GM12878 (cell line): ENCODE measurements at regions not wholly inside any gene's neighbourhood (a gene's known extent, or its start where the extent isn't known, plus 50 kb on each side); places are given as distances from the start of the nearest gene placed in this dataset.

Experiments
- ATAC-seq: fragments of 200-7000 bp; cut with Tn5 transposase; 3 replicates; pipeline ENCODE4 v1.9.1; 2020; ENCODE audit warnings: mild to moderate bottlenecking, moderate library complexity
- BruUV-seq: library from RNA; stranded (reverse); fragments of 400-500 nt; replicated peaks from 2 replicates; lab custom pipeline; 2021; lab: Mats Ljungman, UMichigan
- CTCF ChIA-PET: fragments of 300-600 bp; sonication (Branson Sonifier 250); formaldehyde crosslinking; extraction: SDS; loops from one replicate; lab custom pipeline; 2021; ENCODE audit warnings: inconsistent platforms; lab: Yijun Ruan, JAX
- POLR2A ChIA-PET: fragments of 350-600 bp; formaldehyde crosslinking; extraction: SDS; loops from one replicate; lab custom pipeline; 2021; ENCODE audit warnings: inconsistent platforms; lab: Charles Lee
- RAD21 ChIA-PET: fragments of 300-600 bp; sonication (Branson Sonifier 250); formaldehyde crosslinking; loops from one replicate; lab custom pipeline; 2023; ENCODE audit warnings: antibody characterized with exemption; ENCODE audit not compliant: unreplicated experiment; lab: Charles Lee
- SMC1A ChIA-PET: fragments of 300-600 bp; sonication (Branson Sonifier 250); formaldehyde crosslinking; loops from one replicate; lab custom pipeline; 2023; ENCODE audit not compliant: unreplicated experiment, uncharacterized antibody; lab: Charles Lee
- DNase-seq: peaks from one replicate; pipeline ENCODE4 v3.0.0-alpha.2; 2011; ENCODE audit warnings: low read depth, low spot score
- FAIRE-seq: peaks from 3 replicates; lab custom pipeline; 2011; peaks lifted over from hg19 to GRCh38; lab: Jason Lieb, UNC
- H2AFZ ChIP-seq: 2 replicates; pipeline ENCODE4 v1.6.0; 2011; ENCODE audit warnings: low read depth, low read length, control low read depth; ENCODE audit not compliant: control insufficient read depth
- H3K27ac ChIP-seq: 2 replicates; pipeline ENCODE4 v1.5.1; 2011; ENCODE audit warnings: control low read depth; ENCODE audit not compliant: control insufficient read depth, insufficient read depth
- H3K27me3 ChIP-seq, 2 experiments: replicated peaks in 1 of 2; 2 replicates each; pipeline versions ENCODE4 v1.6.0 to v1.6.1; 2011; ENCODE audit warnings: low read length in 1 of 2; ENCODE audit not compliant: control insufficient read depth in 2 of 2, insufficient read depth in 2 of 2
- H3K36me3 ChIP-seq, 2 experiments: 2 replicates each; pipeline ENCODE4 v1.5.1; 2011; ENCODE audit warnings: low read length in 1 of 2; ENCODE audit not compliant: control insufficient read depth in 2 of 2, insufficient read depth in 2 of 2
- H3K4me1 ChIP-seq: 2 replicates; pipeline ENCODE4 v1.6.1; 2011; ENCODE audit warnings: mild to moderate bottlenecking, low read length, moderate library complexity, mixed read lengths; ENCODE audit not compliant: control insufficient read depth, insufficient read depth
- H3K4me2 ChIP-seq: 2 replicates; pipeline ENCODE4 v1.6.0; 2011; ENCODE audit warnings: control low read depth; ENCODE audit not compliant: control insufficient read depth, insufficient read depth
- H3K4me3 ChIP-seq: fragments of 200-600 bp; sonication (generic); 2 replicates; pipeline ENCODE4 v1.5.1; 2016
- H3K79me2 ChIP-seq: 2 replicates; pipeline ENCODE4 v1.6.0; 2011; ENCODE audit warnings: low read length; ENCODE audit not compliant: control insufficient read depth, insufficient read depth
- H3K9ac ChIP-seq: 2 replicates; pipeline ENCODE4 v1.8.0; 2011; ENCODE audit warnings: low read length, control low read depth, mixed read lengths; ENCODE audit not compliant: control insufficient read depth, insufficient read depth
- H3K9me3 ChIP-seq: replicated peaks from 3 replicates; pipeline ENCODE4 v1.5.1; 2011; ENCODE audit warnings: mild to moderate bottlenecking, low read length; ENCODE audit not compliant: control insufficient read depth, insufficient read depth
- H4K20me1 ChIP-seq: 2 replicates; pipeline ENCODE4 v1.6.0; 2011; ENCODE audit not compliant: control insufficient read depth, insufficient read depth
- BRCA1 ChIP-seq: IDR thresholded peaks from 2 replicates; pipeline ENCODE4 v1.6.1; 2011; ENCODE audit warnings: low read depth, low read length, improper control_type of control experiment
- CEBPB ChIP-seq, 2 experiments: fragments of 150-350 bp in 1 of 2; IDR thresholded peaks; 2 replicates each; pipeline ENCODE4 v1.6.1; 2012 to 2014; ENCODE audit warnings: low read depth in 2 of 2, low read length in 2 of 2, borderline replicate concordance in 1 of 2, inconsistent platforms in 1 of 2
- CREB1 ChIP-seq: IDR thresholded peaks from 2 replicates; pipeline ENCODE4 v1.6.1; 2012; ENCODE audit warnings: low read depth, mild to moderate bottlenecking, inconsistent platforms
- ESRRA ChIP-seq: IDR thresholded peaks from 2 replicates; pipeline ENCODE4 v1.6.1; 2012; ENCODE audit warnings: mild to moderate bottlenecking, low read length, improper control_type of control experiment
- HCFC1 ChIP-seq: fragments of 150-350 bp; IDR thresholded peaks from 2 replicates; pipeline ENCODE4 v1.6.1; 2014; ENCODE audit warnings: low read length
- IRF5 ChIP-seq: fragments of 450-650 bp; IDR thresholded peaks from 2 replicates; pipeline ENCODE4 v1.6.1; 2017; ENCODE audit warnings: borderline replicate concordance
- JUNB ChIP-seq: IDR thresholded peaks from 2 replicates; pipeline ENCODE4 v1.6.1; 2016; ENCODE audit warnings: antibody characterized with exemption, mild to moderate bottlenecking
- MYB ChIP-seq: fragments of 150-350 bp; IDR thresholded peaks from 2 replicates; pipeline ENCODE4 v1.6.1; 2014; ENCODE audit warnings: mild to moderate bottlenecking, low read depth, low read length, borderline replicate concordance
- NFYA ChIP-seq: IDR thresholded peaks from 2 replicates; pipeline ENCODE4 v1.6.1; 2011; ENCODE audit warnings: low read depth, mild to moderate bottlenecking, low read length, improper control_type of control experiment, borderline replicate concordance
- POLR2A ChIP-seq: IDR thresholded peaks from 2 replicates; pipeline ENCODE4 v1.6.1; 2011; ENCODE audit warnings: low read depth, mild to moderate bottlenecking, low read length
- TBL1XR1 ChIP-seq: IDR thresholded peaks from 2 replicates; pipeline ENCODE4 v1.6.1; 2012; ENCODE audit warnings: low read depth, low read length, improper control_type of control experiment
- TCF12 ChIP-seq: IDR thresholded peaks from 2 replicates; pipeline ENCODE4 v1.6.1; 2011; ENCODE audit warnings: low read depth, mild to moderate bottlenecking, low read length
- ZZZ3 ChIP-seq: IDR thresholded peaks from 2 replicates; pipeline ENCODE4 v1.6.1; 2011; ENCODE audit warnings: low read depth; ENCODE audit not compliant: control insufficient read depth, insufficient read length
- WGBS: methylation state at CpG from one replicate; pipeline ENCODE4 v1.1.6; 2016; ENCODE audit warnings: low lambda C conversion rate; ENCODE audit not compliant: insufficient replicate concordance, insufficient coverage; ENCODE audit errors: missing lambda C conversion rate; 5-methylcytosine and 5-hydroxymethylcytosine counted together
- in situ Hi-C: fragments of 300-500 bp; cut with MboI; formaldehyde crosslinking; loops from 9 replicates; pipeline ENCODE4 v1.14.3; 2018; ENCODE audit warnings: mixed read lengths
- intact Hi-C: fragments of 100-400 bp; cut with micrococcal nuclease; formaldehyde crosslinking; loops from one replicate; pipeline ENCODE4 v1.14.2; 2022; ENCODE audit not compliant: unreplicated experiment
- TF ChIP-seq, protein P1 (sequence below): IDR thresholded peaks from 2 replicates; pipeline ENCODE4 v1.6.1; 2012; ENCODE audit warnings: low read depth, low read length, improper control_type of control experiment
- TF ChIP-seq, protein P2 (sequence below): fragments of 450-650 bp; formaldehyde crosslinking; IDR thresholded peaks from 2 replicates; pipeline ENCODE4 v1.5.0; 2022; ENCODE audit warnings: mild to moderate bottlenecking, missing genetic modification characterization
- TF ChIP-seq, protein P3 (sequence below): IDR thresholded peaks from 2 replicates; pipeline ENCODE4 v1.6.1; 2012; ENCODE audit warnings: low read depth, low read length, improper control_type of control experiment
- TF ChIP-seq, protein P4 (sequence below): IDR thresholded peaks from 2 replicates; pipeline ENCODE4 v1.6.1; 2012; ENCODE audit warnings: mild to moderate bottlenecking, low read depth, low read length

DNA sequence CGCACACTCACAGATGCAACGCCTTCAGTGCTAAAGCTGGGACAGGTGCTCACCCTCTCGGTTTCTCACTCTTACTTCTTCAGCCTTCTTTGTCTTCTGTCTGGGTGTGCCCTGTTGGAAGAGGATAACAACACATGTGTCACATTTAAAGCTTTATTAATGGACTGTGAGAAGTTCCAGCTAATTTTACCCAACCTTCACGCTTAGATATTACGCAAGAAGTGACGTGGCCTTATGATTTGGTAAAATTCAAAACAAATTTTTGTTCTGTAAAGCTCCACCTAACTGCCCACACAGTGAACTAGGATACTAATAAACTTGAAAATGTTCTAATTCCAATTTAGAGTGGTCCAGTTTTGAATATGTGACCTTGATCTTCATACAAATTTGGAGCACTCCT is 66.7 kb upstream of the LRCH1 start:
- in situ Hi-C loops (no loop called here), intact Hi-C loops (no loop called here)
- ChIA-PET CTCF (interaction anchor here (1.1 to 2.1 kb wide), 2 partner anchors 11 to 66 kb away, joined by 3 to 6 read pairs; no protein-coding TSS in a partner anchor), RAD21 (no interaction called here), POLR2A (no interaction called here), SMC1A (no interaction called here)
- Histone ChIP-seq H2AFZ (no peak overlapping the region), H4K20me1 (no peaks in the 10 kb centered on the region), H3K36me3 (no peaks in the 10 kb centered on the region), H3K4me2 (no peak overlapping the region), H3K79me2 (no peaks in the 10 kb centered on the region), H3K4me3 (no peak overlapping the region), H3K27me3 (no peaks in the 10 kb centered on the region), H3K9ac (no peak overlapping the region), H3K4me1 (peaks cover 4% of the 10 kb centered on the region; the same call in 1 of the 2 replicates), H3K9me3 (peaks cover 14% of the 10 kb centered on the region; the same call in 2 of the 3 replicates), H3K27ac (no peak overlapping the region)
- FAIRE-seq, result no peak
- ATAC-seq, result no peak
- DNase-seq, result no peak
- 44% methylated on average over 6 of the region's 6 CpGs for WGBS
- BruUV-seq, result no TSS peak
- TF ChIP-seq TBL1XR1 (no peak), TCF12 (no peak), IRF5 (no peak), MYB (no peak), JUNB (no peak), CREB1 (no peak), HCFC1 (no peak), ESRRA (no peak), CEBPB (IDR thresholded peaks at IDR 0.05; ENCODE audit: borderline replicate concordance in 1 of 2, low read depth in 2 of 2, low read length in 2 of 2) (no peak), ZZZ3 (no peak), BRCA1 (no peak), POLR2A (no peak), NFYA (no peak)
- TF ChIP-seq, protein P1, sequence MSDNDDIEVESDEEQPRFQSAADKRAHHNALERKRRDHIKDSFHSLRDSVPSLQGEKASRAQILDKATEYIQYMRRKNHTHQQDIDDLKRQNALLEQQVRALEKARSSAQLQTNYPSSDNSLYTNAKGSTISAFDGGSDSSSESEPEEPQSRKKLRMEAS, result no peak
- TF ChIP-seq, protein P2, sequence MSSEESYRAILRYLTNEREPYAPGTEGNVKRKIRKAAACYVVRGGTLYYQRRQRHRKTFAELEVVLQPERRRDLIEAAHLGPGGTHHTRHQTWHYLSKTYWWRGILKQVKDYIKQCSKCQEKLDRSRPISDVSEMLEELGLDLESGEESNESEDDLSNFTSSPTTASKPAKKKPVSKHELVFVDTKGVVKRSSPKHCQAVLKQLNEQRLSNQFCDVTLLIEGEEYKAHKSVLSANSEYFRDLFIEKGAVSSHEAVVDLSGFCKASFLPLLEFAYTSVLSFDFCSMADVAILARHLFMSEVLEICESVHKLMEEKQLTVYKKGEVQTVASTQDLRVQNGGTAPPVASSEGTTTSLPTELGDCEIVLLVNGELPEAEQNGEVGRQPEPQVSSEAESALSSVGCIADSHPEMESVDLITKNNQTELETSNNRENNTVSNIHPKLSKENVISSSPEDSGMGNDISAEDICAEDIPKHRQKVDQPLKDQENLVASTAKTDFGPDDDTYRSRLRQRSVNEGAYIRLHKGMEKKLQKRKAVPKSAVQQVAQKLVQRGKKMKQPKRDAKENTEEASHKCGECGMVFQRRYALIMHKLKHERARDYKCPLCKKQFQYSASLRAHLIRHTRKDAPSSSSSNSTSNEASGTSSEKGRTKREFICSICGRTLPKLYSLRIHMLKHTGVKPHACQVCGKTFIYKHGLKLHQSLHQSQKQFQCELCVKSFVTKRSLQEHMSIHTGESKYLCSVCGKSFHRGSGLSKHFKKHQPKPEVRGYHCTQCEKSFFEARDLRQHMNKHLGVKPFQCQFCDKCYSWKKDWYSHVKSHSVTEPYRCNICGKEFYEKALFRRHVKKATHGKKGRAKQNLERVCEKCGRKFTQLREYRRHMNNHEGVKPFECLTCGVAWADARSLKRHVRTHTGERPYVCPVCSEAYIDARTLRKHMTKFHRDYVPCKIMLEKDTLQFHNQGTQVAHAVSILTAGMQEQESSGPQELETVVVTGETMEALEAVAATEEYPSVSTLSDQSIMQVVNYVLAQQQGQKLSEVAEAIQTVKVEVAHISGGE, result no peak
- TF ChIP-seq, protein P3, sequence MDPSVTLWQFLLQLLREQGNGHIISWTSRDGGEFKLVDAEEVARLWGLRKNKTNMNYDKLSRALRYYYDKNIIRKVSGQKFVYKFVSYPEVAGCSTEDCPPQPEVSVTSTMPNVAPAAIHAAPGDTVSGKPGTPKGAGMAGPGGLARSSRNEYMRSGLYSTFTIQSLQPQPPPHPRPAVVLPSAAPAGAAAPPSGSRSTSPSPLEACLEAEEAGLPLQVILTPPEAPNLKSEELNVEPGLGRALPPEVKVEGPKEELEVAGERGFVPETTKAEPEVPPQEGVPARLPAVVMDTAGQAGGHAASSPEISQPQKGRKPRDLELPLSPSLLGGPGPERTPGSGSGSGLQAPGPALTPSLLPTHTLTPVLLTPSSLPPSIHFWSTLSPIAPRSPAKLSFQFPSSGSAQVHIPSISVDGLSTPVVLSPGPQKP, result no peak
- TF ChIP-seq, protein P4, sequence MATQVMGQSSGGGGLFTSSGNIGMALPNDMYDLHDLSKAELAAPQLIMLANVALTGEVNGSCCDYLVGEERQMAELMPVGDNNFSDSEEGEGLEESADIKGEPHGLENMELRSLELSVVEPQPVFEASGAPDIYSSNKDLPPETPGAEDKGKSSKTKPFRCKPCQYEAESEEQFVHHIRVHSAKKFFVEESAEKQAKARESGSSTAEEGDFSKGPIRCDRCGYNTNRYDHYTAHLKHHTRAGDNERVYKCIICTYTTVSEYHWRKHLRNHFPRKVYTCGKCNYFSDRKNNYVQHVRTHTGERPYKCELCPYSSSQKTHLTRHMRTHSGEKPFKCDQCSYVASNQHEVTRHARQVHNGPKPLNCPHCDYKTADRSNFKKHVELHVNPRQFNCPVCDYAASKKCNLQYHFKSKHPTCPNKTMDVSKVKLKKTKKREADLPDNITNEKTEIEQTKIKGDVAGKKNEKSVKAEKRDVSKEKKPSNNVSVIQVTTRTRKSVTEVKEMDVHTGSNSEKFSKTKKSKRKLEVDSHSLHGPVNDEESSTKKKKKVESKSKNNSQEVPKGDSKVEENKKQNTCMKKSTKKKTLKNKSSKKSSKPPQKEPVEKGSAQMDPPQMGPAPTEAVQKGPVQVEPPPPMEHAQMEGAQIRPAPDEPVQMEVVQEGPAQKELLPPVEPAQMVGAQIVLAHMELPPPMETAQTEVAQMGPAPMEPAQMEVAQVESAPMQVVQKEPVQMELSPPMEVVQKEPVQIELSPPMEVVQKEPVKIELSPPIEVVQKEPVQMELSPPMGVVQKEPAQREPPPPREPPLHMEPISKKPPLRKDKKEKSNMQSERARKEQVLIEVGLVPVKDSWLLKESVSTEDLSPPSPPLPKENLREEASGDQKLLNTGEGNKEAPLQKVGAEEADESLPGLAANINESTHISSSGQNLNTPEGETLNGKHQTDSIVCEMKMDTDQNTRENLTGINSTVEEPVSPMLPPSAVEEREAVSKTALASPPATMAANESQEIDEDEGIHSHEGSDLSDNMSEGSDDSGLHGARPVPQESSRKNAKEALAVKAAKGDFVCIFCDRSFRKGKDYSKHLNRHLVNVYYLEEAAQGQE, result no peak
